Right atrium auricular region (tissue), 2 donors: ENCODE measurements at regions not wholly inside any gene's neighbourhood (a gene's known extent, or its start where the extent isn't known, plus 50 kb on each side); places are given as distances from the start of the nearest gene placed in this dataset.

Source experiments
- DNase-seq: peaks from one replicate; pipeline ENCODE4 v3.0.0-alpha.2; 2019; ENCODE audit warnings: low spot score
- H3K27ac ChIP-seq, 2 donors: fragments of 200-600 bp; sonication (generic); 1 replicate in 1 of 2; 2 replicates in 1 of 2; pipeline ENCODE4 v1.5.1; 2016 to 2019
- H3K27me3 ChIP-seq, 2 donors: fragments of 200-600 bp; sonication (generic); one replicate each; pipeline versions ENCODE4 v1.5.1 to v1.6.0; 2017 to 2019
- H3K36me3 ChIP-seq: fragments of 200-600 bp; sonication (generic); one replicate; pipeline ENCODE4 v1.5.1; 2016
- H3K4me1 ChIP-seq, 2 donors: fragments of 200-600 bp; sonication (generic); one replicate each; pipeline versions ENCODE4 v1.5.1 to v1.6.0; 2017 to 2019
- H3K4me3 ChIP-seq, 2 donors: fragments of 200-600 bp; sonication (generic); 1 replicate in 1 of 2; 2 replicates in 1 of 2; pipeline ENCODE4 v1.5.1; 2017 to 2019; ENCODE audit warnings: mild to moderate bottlenecking in 1 of 2, moderate library complexity in 1 of 2
- H3K9me3 ChIP-seq, 2 donors: fragments of 200-600 bp; sonication (generic); one replicate each; pipeline ENCODE4 v1.5.1; 2019
- CTCF ChIP-seq, 2 donors: fragments of 200-600 bp; sonication (generic); IDR thresholded peaks; one replicate each; pipeline ENCODE4 v1.5.1; 2019; ENCODE audit warnings: antibody characterized with exemption in 2 of 2

GRCh38 chr6:77124604-77125003 is 338.7 kb downstream of the HTR1B start:
- no peaks in the 10 kb centered on the region for H3K36me3 ChIP-seq
- no peak for DNase-seq
- H3K27ac ChIP-seq = no peak overlapping the region
- no peaks in the 10 kb centered on the region for H3K27me3 ChIP-seq
- H3K4me3 ChIP-seq = no peak overlapping the region
- TF ChIP-seq CTCF (IDR thresholded peaks at IDR 0.05) = no peak
- peaks cover 0 to 16% of the 10 kb centered on the region in 2 donors for H3K9me3 ChIP-seq
- H3K4me1 ChIP-seq = no peaks in the 10 kb centered on the region

- no peaks in the 10 kb centered on the region for H3K36me3 ChIP-seq
- no peak for TF ChIP-seq CTCF (IDR thresholded peaks at IDR 0.05)
- H3K27me3 ChIP-seq = no peaks in the 10 kb centered on the region
- H3K4me3 ChIP-seq = no peak overlapping the region
- H3K4me1 ChIP-seq = no peaks in the 10 kb centered on the region
- no peak for DNase-seq
- H3K27ac ChIP-seq = no peak overlapping the region
- peaks cover 0 to 7% of the 10 kb centered on the region in 2 donors for H3K9me3 ChIP-seq
Observed at GRCh38 chr6:77123527-77123926, 339.8 kb downstream of the HTR1B start.

GRCh38 chr6:77106992-77107391 is 356.3 kb downstream of the HTR1B start:
- Histone ChIP-seq H3K4me1 (no peaks in the 10 kb centered on the region), H3K27ac (no peak overlapping the region), H3K9me3 (no peaks in the 10 kb centered on the region), H3K36me3 (no peaks in the 10 kb centered on the region), H3K4me3 (no peak overlapping the region), H3K27me3 (no peaks in the 10 kb centered on the region)
- no peak for DNase-seq
- TF ChIP-seq CTCF (IDR thresholded peaks at IDR 0.05) = no peak

- H3K9me3 ChIP-seq = no peaks in the 10 kb centered on the region
- no peaks in the 10 kb centered on the region for H3K36me3 ChIP-seq
- no peaks in the 10 kb centered on the region for H3K27me3 ChIP-seq
- no peak for TF ChIP-seq CTCF (IDR thresholded peaks at IDR 0.05)
- H3K4me3 ChIP-seq = no peak overlapping the region
- no peak for DNase-seq
- H3K4me1 ChIP-seq = no peaks in the 10 kb centered on the region
- H3K27ac ChIP-seq = no peak overlapping the region
Observed at GRCh38 chr6:77105091-77105490, 358.2 kb downstream of the HTR1B start.

GRCh38 chr6:77097940-77098339 is 365.4 kb downstream of the HTR1B start:
- Histone ChIP-seq H3K27ac (no peak overlapping the region), H3K4me3 (no peak overlapping the region), H3K4me1 (peaks cover 0 to 7% of the 10 kb centered on the region in 2 donors), H3K27me3 (no peaks in the 10 kb centered on the region), H3K36me3 (no peaks in the 10 kb centered on the region), H3K9me3 (no peaks in the 10 kb centered on the region)
- no peak for DNase-seq
- TF ChIP-seq CTCF (IDR thresholded peaks at IDR 0.05) = no peak

- no peak for DNase-seq
- no peak for TF ChIP-seq CTCF (IDR thresholded peaks at IDR 0.05)
- no peaks in the 10 kb centered on the region for H3K9me3 ChIP-seq
- H3K36me3 ChIP-seq = no peaks in the 10 kb centered on the region
- no peak overlapping the region for H3K27ac ChIP-seq
- peaks cover 0 to 7% of the 10 kb centered on the region in 2 donors for H3K4me1 ChIP-seq
- H3K4me3 ChIP-seq = no peak overlapping the region
- no peaks in the 10 kb centered on the region for H3K27me3 ChIP-seq
Observed at GRCh38 chr6:77095936-77096627, 367.2 kb downstream of the HTR1B start.
